ENCODE measurements at regions not wholly inside any gene's neighbourhood (a gene's known extent, or its start where the extent isn't known, plus 50 kb on each side); places are given as distances from the start of the nearest gene placed in this dataset.

DNA sequence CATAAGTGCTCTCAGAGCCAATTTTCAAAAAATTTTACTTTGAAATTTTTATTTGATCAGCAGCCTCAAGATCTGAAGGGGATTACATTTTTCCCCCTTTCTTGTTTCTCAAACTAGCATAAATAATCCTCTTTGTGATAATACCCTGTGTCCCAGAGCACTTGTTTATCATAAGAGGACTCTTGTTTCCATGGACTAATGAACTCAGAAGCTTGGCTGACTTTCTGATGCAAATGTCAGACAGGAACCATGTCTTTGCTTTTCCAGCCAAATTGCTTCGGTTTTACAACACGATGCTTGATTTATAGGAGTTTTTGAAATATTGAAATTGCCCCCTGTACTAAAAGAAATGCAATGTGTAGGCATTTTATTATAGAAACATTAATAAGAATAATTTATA lies 859.3 kb upstream of the LCORL start:
- TF ChIP-seq, protein P1, sequence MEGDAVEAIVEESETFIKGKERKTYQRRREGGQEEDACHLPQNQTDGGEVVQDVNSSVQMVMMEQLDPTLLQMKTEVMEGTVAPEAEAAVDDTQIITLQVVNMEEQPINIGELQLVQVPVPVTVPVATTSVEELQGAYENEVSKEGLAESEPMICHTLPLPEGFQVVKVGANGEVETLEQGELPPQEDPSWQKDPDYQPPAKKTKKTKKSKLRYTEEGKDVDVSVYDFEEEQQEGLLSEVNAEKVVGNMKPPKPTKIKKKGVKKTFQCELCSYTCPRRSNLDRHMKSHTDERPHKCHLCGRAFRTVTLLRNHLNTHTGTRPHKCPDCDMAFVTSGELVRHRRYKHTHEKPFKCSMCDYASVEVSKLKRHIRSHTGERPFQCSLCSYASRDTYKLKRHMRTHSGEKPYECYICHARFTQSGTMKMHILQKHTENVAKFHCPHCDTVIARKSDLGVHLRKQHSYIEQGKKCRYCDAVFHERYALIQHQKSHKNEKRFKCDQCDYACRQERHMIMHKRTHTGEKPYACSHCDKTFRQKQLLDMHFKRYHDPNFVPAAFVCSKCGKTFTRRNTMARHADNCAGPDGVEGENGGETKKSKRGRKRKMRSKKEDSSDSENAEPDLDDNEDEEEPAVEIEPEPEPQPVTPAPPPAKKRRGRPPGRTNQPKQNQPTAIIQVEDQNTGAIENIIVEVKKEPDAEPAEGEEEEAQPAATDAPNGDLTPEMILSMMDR (IDR thresholded peaks at IDR 0.05), result no peak
- TF ChIP-seq POLR2A (IDR thresholded peaks at IDR 0.05), result no peak

Measured in testis (tissue), 2 donors.